Thyroid gland (tissue), 4 donors: ENCODE measurements at regions not wholly inside any gene's neighbourhood (a gene's known extent, or its start where the extent isn't known, plus 50 kb on each side); places are given as distances from the start of the nearest gene placed in this dataset.

Experiments
- POLR2A ChIP-seq, 2 donors: fragments of 450-650 bp; IDR thresholded peaks; one replicate each; pipeline ENCODE4 v1.6.1; 2017; ENCODE audit warnings: antibody characterized with exemption in 2 of 2, mild to moderate bottlenecking in 2 of 2, moderate library complexity in 1 of 2
- TF ChIP-seq, protein P1 (sequence below), 6 experiments: fragments of 200-600 bp in 3 of 6; fragments of 450-650 bp in 3 of 6; sonication (generic) in 3 of 6; IDR thresholded peaks; one replicate each; pipeline ENCODE4 v1.5.1; 2016 to 2019; ENCODE audit warnings: antibody characterized with exemption in 6 of 6, mild to moderate bottlenecking in 2 of 6, inconsistent platforms in 1 of 6, moderate library complexity in 1 of 6

DNA sequence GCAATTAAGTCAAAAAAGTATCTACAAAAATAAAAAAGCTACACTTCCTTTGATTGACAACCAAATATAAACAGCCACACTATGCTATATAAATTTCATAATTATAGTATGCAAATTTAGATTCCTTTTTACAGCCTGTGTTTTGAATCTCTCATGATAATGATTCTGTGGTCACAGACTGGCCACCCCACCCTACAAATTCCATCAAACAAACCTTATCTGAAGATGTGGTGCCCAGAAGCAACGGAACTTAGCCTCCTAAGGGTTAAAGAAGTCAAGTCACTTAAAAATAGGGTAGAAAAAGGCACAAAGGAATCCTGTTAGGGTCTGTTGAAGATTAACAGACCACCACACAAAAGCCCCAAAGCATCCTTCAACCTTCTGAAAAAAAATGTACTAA, 351.8 kb downstream of the INHBA start:
- TF ChIP-seq, protein P1, sequence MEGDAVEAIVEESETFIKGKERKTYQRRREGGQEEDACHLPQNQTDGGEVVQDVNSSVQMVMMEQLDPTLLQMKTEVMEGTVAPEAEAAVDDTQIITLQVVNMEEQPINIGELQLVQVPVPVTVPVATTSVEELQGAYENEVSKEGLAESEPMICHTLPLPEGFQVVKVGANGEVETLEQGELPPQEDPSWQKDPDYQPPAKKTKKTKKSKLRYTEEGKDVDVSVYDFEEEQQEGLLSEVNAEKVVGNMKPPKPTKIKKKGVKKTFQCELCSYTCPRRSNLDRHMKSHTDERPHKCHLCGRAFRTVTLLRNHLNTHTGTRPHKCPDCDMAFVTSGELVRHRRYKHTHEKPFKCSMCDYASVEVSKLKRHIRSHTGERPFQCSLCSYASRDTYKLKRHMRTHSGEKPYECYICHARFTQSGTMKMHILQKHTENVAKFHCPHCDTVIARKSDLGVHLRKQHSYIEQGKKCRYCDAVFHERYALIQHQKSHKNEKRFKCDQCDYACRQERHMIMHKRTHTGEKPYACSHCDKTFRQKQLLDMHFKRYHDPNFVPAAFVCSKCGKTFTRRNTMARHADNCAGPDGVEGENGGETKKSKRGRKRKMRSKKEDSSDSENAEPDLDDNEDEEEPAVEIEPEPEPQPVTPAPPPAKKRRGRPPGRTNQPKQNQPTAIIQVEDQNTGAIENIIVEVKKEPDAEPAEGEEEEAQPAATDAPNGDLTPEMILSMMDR (IDR thresholded peaks at IDR 0.05): no peak
- no peak for TF ChIP-seq POLR2A (IDR thresholded peaks at IDR 0.05)
